Neural crest cell (in vitro differentiated cells): ENCODE measurements at regions not wholly inside any gene's neighbourhood (a gene's known extent, or its start where the extent isn't known, plus 50 kb on each side); places are given as distances from the start of the nearest gene placed in this dataset.

Experiments
- DNase-seq: peaks from one replicate; pipeline ENCODE4 v3.0.0; 2021; ENCODE audit warnings: low read depth, mixed read lengths, low spot score
- H3K27ac Mint-ChIP-seq: one replicate; pipeline ENCODE4 v1.8.0; 2021; ENCODE audit warnings: mild to moderate bottlenecking, mixed read lengths; ENCODE audit not compliant: unreplicated experiment
- H3K27me3 Mint-ChIP-seq: 2 replicates; pipeline ENCODE4 v1.8.0; 2021; ENCODE audit warnings: low read depth, mild to moderate bottlenecking, mixed read lengths
- H3K36me3 Mint-ChIP-seq: 2 replicates; pipeline ENCODE4 v1.8.0; 2021; ENCODE audit warnings: low read depth, mild to moderate bottlenecking, mixed read lengths
- H3K4me1 Mint-ChIP-seq: 2 replicates; pipeline ENCODE4 v1.8.0; 2021; ENCODE audit warnings: mixed read lengths
- H3K4me3 Mint-ChIP-seq: one replicate; pipeline ENCODE4 v1.8.0; 2021; ENCODE audit warnings: mild to moderate bottlenecking, mixed read lengths
- H3K9me3 Mint-ChIP-seq: 2 replicates; pipeline ENCODE4 v1.8.0; 2021; ENCODE audit warnings: mixed read lengths
- TF ChIP-seq, protein P1 (sequence below): fragments of 200-600 bp; sonication (generic); conservative IDR thresholded peaks from 2 replicates; pipeline ENCODE4 v1.5.0; 2021; ENCODE audit warnings: antibody characterized with exemption, mild to moderate bottlenecking

DNA sequence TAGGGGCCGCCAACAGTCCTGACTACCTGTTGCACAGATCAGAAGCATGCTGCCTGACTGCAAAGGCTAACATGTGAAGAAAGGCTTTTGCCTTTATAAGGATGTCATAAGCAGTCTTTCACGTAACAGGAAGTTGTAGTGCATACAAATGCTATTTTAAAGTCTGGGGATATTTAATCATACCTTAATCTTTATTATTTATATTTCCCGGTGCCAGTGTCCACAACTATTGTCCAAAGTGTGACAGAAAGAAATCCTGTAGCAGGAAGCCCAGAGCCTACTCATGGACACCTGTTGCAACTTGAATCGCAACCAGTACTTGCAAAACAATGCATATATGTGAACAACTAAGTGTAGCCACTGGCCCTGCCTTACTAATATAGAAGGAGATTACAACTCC lies 235.8 kb downstream of the ALDH8A1 start:
- TF ChIP-seq, protein P1, sequence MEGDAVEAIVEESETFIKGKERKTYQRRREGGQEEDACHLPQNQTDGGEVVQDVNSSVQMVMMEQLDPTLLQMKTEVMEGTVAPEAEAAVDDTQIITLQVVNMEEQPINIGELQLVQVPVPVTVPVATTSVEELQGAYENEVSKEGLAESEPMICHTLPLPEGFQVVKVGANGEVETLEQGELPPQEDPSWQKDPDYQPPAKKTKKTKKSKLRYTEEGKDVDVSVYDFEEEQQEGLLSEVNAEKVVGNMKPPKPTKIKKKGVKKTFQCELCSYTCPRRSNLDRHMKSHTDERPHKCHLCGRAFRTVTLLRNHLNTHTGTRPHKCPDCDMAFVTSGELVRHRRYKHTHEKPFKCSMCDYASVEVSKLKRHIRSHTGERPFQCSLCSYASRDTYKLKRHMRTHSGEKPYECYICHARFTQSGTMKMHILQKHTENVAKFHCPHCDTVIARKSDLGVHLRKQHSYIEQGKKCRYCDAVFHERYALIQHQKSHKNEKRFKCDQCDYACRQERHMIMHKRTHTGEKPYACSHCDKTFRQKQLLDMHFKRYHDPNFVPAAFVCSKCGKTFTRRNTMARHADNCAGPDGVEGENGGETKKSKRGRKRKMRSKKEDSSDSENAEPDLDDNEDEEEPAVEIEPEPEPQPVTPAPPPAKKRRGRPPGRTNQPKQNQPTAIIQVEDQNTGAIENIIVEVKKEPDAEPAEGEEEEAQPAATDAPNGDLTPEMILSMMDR = no peak
- no peaks in the 10 kb centered on the region for H3K9me3 Mint-ChIP-seq
- H3K27ac Mint-ChIP-seq = no peak overlapping the region
- no peaks in the 10 kb centered on the region for H3K36me3 Mint-ChIP-seq
- H3K27me3 Mint-ChIP-seq = no peaks in the 10 kb centered on the region
- DNase-seq = no peak
- peaks cover 4% of the 10 kb centered on the region for H3K4me1 Mint-ChIP-seq
- H3K4me3 Mint-ChIP-seq = no peak overlapping the region

DNA sequence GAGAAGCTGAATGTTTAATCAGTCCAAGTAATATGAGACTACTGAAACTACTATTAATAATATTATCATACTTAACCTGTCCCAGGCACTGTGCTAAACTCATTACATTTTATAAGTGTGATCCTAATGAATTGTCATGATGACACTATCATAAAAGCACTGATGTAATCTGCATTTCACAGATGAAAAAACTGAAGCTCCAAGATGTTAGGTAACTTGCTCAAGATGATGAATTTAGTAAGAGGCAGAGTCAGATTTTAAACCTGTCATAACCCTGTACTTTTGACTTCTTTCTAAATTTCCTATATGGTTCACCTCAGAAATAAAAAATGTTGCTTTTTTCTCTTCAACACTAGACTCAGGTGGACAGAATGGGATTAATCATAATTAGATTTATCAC lies 237.6 kb downstream of the ALDH8A1 start:
- DNase-seq = no peak

DNA sequence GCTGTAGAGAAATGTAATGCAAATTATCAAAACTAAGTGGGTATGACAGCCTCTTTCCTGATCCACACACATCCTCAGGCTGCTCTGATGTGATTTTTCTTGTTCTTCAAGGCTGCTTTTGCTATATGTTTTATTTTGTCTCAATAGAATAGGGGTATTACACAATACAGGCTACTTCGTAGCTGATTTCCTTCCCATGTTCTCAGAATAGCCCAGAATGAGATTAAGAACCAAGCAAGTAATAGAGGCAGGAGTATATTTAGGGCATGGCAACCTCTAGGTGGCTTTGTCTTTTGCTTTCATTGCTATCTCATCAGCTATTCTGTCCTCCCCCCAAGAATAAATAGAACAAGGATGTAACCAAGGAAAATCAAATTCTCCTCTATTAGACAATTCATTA lies 241.8 kb downstream of the ALDH8A1 start:
- no peaks in the 10 kb centered on the region for H3K36me3 Mint-ChIP-seq
- H3K4me3 Mint-ChIP-seq = no peak overlapping the region
- no peak overlapping the region for H3K27ac Mint-ChIP-seq
- TF ChIP-seq, protein P1 = no peak
- H3K4me1 Mint-ChIP-seq = peaks cover 4% of the 10 kb centered on the region
- H3K27me3 Mint-ChIP-seq = no peaks in the 10 kb centered on the region
- DNase-seq = no peak
- peaks cover 8% of the 10 kb centered on the region for H3K9me3 Mint-ChIP-seq

More for the DNA sequence above, 237.6 kb downstream of the ALDH8A1 start:
- H3K4me1 Mint-ChIP-seq = peaks cover 4% of the 10 kb centered on the region
- H3K27me3 Mint-ChIP-seq = no peaks in the 10 kb centered on the region
- H3K9me3 Mint-ChIP-seq = no peaks in the 10 kb centered on the region
- no peak overlapping the region for H3K27ac Mint-ChIP-seq
- no peak overlapping the region for H3K4me3 Mint-ChIP-seq
- TF ChIP-seq, protein P1 = no peak
- H3K36me3 Mint-ChIP-seq = no peaks in the 10 kb centered on the region

DNA sequence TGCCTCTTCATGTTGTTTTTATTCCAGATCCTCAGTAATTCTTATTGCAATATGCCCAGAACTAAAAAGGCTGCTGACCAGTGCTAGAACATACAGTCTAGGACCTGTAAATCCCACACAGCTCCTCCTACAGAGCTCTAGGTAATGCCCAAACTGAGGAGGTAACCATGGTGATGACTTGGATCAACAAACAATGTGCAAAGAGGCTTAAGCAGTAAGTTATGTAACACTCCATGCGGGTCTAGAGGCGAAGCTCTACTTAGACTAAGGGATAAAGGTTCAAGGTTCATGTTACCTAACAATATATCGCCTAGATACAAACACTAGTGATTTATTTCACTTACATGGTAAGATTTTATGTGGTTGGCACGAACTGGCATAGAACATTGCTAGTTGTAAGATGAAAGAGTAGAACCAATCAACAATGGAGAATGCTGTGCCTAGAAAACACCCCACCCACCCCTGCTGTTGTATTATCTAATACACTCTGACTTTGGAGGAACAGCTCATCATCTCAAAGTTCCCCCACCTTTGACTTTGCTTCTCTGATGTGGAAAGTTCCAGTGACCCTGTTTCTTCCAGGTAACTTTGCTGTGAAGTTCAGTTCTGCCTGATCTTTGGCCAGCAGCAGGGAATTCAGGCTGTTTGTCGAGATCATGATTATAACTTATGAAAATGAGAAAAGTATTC lies 242.4 kb downstream of the ALDH8A1 start:
- Mint-ChIP-seq H3K27me3 (no peaks in the 10 kb centered on the region), H3K4me3 (no peak overlapping the region), H3K9me3 (peaks cover 8% of the 10 kb centered on the region), H3K4me1 (peaks cover 4% of the 10 kb centered on the region), H3K36me3 (no peaks in the 10 kb centered on the region), H3K27ac (no peak overlapping the region)
- DNase-seq = no peak
- TF ChIP-seq, protein P1 = no peak

DNA sequence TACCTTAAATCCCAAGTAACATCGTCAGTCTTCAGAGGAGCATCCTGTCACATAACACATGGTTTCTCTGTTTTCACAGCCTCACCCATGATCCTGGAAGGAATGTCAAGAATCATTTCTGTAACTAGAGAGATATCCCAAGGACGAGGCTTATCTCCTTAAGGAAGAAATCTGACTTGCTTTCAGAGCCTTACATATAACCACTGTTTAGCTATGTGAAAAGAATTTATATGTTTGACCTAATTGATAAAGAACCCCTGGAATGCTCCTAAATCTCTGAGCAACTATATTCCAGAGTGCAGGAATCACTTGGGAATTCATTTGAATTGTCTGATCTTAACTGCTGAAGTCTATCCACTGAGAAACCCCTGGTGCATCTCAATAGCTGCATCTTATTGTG lies 243.1 kb downstream of the ALDH8A1 start:
- Mint-ChIP-seq H3K4me3 (no peak overlapping the region), H3K4me1 (peaks cover 4% of the 10 kb centered on the region), H3K9me3 (peaks cover 8% of the 10 kb centered on the region), H3K27me3 (no peaks in the 10 kb centered on the region), H3K36me3 (no peaks in the 10 kb centered on the region), H3K27ac (no peak overlapping the region)
- DNase-seq = no peak
- TF ChIP-seq, protein P1 = no peak
